A673 (cell line): ENCODE measurements at regions not wholly inside any gene's neighbourhood (a gene's known extent, or its start where the extent isn't known, plus 50 kb on each side); places are given as distances from the start of the nearest gene placed in this dataset.

ENCODE experiments used
- EZH2 ChIP-seq: fragments of 200-600 bp; sonication (generic); IDR thresholded peaks from 2 replicates; pipeline ENCODE4 v1.6.1; 2017; ENCODE audit warnings: borderline replicate concordance, low read depth, mild to moderate bottlenecking, mixed read lengths, antibody characterized with exemption, low read length; ENCODE audit not compliant: poor library complexity, severe bottlenecking
- TF ChIP-seq, protein P1 (sequence below): fragments of 300-800, 200-600 bp; sonication (generic); conservative IDR thresholded peaks from 2 replicates; pipeline ENCODE4 v1.5.1; 2017; ENCODE audit warnings: low read depth, mild to moderate bottlenecking, antibody characterized with exemption, low read length, moderate library complexity, mixed read lengths

DNA sequence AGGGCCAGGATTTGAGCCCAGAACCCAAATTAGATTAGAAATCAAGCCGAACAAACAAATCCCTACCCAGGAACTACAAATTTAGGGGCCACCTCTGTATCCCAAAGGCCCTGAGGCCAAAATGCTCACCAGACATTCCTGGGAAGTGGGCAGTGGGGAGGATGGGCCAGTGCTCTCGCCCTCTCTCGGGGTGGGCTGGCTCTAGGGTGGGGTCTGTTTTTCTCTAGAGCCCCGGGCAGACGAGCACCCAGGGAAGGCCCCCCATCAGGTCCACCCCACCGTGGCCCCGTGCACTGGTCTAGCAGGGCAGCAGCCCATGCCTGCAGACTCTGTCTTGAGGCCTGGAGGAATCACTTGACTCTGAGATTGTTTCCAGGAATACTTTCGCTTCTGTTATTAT, 252.0 kb downstream of the RRAGC start:
- TF ChIP-seq, protein P1, sequence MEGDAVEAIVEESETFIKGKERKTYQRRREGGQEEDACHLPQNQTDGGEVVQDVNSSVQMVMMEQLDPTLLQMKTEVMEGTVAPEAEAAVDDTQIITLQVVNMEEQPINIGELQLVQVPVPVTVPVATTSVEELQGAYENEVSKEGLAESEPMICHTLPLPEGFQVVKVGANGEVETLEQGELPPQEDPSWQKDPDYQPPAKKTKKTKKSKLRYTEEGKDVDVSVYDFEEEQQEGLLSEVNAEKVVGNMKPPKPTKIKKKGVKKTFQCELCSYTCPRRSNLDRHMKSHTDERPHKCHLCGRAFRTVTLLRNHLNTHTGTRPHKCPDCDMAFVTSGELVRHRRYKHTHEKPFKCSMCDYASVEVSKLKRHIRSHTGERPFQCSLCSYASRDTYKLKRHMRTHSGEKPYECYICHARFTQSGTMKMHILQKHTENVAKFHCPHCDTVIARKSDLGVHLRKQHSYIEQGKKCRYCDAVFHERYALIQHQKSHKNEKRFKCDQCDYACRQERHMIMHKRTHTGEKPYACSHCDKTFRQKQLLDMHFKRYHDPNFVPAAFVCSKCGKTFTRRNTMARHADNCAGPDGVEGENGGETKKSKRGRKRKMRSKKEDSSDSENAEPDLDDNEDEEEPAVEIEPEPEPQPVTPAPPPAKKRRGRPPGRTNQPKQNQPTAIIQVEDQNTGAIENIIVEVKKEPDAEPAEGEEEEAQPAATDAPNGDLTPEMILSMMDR = no peak
- TF ChIP-seq EZH2 = no peak
